ENCODE measurements at regions not wholly inside any gene's neighbourhood (a gene's known extent, or its start where the extent isn't known, plus 50 kb on each side); places are given as distances from the start of the nearest gene placed in this dataset.

DNA sequence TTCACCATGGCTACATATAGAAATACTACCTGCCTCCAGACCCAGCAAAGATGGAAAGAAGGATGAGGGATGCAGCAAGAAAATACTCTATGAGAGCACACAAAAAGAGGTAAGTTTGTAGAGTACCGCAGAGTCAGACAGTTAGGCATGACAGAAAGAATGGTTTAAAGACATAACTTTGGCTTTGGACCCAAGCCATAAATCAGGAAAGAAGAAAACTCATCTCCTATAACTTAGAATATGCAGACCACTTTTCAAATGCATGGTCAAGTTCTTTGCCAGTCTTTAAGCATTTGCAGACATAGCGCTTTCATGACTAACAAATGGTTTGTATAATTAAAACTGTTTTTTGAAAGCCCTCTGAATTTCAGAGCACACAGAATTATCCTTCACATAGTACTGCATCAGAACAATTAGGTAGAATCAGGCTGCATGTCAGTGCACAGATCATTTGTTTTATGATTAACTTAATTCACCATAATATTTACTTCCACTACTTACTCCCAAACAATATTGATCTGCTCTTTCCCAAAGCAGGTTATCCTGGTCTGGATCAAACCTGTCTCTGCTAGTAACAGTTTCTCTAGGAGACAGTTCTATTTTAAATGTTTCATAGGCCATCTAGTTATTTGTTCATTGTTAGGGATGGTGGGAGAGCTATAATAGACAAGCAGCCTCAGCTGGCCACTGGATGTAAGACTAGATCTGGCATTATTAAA is 280.7 kb upstream of the NR5A2 start:
- DNase-seq (ENCODE audit: low read depth in 2 of 2) = no peak

DNA sequence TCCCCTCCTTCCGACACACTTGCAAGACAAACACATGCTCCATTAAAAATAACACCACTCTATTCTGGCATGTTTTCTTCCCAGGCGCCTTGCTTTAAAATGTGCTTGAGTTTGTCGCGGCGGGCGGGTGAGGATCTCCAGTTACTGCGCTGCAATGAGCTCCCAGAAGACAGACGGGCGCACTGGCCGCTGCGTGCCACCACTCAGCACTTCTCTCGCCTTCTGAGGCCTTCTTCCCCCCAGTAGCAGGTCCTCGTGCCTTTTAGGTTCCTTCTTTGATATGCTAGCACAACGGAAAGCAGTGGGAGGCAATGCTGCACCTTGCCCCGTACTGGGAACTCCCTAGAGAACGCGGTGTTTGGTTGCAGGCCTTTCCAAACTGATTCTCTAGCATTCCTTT is 279.5 kb upstream of the NR5A2 start:
- no peak for DNase-seq (ENCODE audit: low read depth in 2 of 2)

DNA sequence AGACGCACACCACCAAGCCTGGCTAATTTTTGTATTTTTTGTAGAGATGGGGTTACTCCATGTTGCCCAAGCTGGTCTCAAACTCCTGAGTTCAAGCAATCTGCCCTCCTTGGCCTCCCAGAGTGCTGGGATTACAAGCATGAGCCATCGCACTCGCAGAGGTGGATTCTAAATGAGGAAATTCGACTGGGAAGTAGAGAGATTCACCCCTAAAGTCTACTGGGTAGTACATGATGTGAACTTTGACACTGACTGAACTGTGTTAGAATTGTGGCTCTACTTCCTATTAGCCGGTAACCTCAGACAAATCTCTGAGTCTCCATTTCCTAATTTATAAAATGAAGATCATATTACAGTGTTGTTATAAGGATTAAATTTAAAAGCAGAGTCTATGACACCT is 276.0 kb upstream of the NR5A2 start:
- no peak for DNase-seq (ENCODE audit: low read depth in 2 of 2)

DNA sequence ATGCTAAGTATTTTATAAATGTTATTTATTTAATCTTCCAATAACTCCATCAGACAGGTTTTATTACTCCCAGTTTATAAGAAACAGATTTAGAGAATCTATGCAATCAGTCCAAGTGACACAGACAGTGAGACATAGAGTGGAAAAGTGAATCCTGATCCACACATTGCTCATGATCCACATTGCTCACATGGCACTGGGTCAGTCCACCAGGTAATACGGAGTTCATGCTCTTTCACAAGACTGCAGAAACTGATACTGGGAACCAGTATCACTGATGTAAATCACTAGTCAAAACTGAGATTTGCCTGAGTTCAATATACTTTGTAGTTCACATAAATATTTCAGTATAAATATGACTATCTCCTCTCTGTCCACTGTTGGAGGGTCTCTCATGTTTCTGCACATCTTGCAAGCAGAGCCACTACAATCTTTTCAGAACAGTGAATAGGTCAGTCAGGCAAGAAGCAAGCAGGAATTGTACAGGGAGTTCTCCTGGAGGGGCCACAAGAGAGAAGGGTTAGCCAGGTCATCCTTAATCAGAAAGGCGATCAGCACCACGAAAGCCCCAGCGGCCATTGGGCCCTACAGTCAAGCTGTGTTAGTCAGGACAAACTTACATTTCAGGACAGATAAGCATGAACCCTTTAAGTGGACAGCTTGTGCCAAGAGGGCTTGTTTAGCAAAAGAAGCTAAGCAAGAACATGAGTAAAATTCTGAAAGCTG is 275.4 kb upstream of the NR5A2 start:
- DNase-seq (ENCODE audit: low read depth in 2 of 2) = no peak

DNA sequence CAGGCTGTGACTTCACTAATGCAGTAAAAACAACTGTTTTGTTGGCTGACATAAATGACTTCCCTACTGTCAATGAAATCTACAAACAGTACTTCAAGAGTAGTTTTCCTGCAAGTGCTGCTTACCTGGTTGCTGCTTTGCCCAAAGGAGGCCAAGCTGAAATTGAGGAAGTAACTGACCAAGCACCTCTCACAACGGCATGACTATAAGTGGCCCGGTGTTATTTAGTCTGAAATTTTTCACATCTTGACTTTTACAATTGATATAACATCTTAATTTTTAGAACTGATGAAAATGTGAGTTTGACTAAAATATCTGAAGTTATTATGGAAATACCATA is 274.9 kb upstream of the NR5A2 start:
- DNase-seq (ENCODE audit: low read depth in 2 of 2) = no peak

DNA sequence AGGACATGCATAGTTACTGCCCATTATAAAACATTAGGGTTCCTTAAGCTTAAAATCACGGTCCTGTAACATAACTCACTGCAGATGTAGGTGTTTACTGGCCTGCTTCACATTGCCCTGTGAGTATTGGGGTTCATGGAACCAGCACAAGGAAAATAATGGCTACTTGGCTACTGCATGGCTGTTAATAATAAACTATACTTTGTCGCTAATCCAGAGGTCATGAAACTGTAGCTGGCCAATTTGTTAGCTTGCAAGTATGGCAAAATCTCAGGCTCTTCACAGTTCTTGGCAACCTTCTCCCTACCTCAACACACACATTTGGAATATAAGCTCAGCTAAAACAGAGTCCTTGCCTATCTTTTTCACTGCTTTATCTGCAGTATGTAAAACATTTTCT is 274.0 kb upstream of the NR5A2 start:
- DNase-seq (ENCODE audit: low read depth in 2 of 2) = no peak

DNA sequence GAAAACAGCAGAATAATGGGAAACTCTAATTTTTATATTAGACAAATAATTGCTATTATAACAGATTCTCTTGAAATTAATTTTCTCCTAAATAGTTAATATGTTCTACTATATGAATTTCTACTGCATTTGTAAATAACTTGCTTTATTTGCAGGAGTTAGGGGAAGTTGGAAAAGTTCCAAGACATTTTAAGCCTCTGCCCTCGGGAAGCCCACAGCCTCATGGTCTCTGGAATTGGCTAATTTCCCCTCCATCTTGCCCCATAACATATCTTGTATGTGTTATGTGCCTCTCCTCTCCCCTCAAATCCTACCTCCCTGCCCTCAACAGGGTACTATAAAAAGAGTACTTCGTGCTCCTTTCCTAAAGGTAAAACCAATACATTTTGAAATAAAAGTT is 271.4 kb upstream of the NR5A2 start:
- no peak for DNase-seq (ENCODE audit: low read depth in 2 of 2)

DNA sequence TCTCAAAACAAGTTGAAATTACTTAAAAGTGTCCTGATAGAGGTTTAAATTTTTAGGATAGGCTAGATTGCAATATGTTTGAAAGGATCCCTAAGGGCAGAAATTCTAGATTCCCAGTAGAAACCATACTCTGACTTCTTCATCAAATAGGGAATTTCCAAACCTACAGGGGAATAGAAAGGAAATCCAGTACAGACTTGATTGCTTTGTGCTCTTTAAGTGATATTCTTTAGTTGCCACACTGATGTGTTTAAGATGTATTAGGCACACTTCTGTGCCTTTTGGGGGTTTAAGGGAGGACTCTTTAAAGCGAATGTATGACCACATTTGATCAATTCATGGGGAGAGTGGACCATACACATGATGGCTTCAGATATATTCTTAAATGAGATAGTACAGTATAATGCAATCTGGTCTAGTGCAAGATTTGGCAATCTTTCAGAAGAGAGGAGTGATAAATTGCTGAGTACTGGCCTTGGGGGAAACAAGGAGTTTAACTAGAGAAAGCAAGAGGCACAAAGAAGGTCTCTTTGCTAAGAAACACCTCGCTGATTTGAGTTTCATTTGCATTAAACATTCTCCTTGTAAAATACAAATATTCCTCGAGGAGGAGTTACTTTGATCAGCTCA is 268.8 kb upstream of the NR5A2 start:
- DNase-seq (ENCODE audit: low read depth in 2 of 2) = no peak

DNA sequence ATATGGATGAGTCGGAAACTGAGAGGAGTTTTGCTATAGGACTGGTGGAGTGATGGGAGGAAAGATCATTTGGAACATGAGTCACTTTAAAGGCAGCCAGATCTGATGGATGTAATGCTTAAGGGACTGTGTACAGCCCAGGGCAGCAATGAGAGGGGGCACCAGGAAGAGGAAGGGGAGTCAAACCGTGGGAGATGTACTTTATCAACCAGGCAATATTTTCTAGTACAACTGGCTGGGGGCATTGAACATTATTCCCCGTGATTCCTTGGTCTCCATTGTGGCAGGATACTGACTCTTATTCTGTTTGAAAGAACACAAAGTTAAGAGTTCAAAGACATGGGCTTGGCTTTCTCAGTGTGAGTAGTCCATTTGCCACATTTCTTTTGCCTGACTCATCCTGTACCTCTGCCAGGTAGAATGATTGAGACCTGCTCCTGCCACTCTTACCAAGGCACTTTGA is 268.2 kb upstream of the NR5A2 start:
- no peak for DNase-seq (ENCODE audit: low read depth in 2 of 2)

DNA sequence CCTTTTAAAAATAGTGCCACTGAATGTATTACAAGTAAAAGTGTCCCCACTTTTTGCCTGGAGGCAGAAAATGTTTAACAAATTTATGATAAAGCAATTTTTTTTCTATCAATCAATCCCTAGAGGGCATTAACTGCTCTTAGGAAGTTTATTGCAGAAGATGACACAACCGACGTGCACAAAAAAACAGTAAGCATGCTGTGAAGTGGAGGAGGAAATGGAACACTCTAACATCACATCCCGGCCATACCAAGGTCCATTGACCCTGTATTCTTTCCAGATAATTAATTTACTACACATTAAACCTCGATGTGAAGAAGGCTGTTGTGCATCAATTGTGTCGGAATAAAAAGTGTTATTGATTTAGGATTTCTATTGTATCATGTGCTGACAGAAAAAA is 264.9 kb upstream of the NR5A2 start:
- DNase-seq (ENCODE audit: low read depth in 2 of 2) = no peak

DNA sequence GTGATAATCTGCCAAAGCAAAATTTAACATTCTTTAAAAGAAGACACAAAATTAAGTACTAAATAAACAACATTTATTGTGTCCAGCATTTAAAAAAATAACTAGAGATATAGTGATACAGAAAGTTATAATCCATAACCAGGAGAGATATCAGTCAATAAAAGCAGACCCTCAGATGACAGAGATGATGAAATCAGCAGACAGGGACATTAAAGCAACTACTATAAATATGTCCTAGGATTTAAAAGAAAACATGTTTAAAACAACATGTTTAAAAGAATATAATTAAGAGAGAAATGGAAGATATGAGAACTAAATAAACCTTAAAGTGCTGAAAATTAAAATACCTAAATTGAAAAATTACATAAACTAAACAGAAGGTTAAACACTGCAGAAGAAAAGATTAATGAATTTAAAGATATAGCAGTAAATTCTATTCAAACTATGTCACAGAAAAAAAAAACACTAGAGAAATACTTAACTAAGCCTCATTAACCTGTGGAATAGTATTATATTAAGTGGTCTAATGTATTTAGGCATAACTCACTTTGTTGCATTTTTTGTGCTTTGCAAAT is 261.2 kb upstream of the NR5A2 start:
- no peak for DNase-seq (ENCODE audit: low read depth in 2 of 2)

DNA sequence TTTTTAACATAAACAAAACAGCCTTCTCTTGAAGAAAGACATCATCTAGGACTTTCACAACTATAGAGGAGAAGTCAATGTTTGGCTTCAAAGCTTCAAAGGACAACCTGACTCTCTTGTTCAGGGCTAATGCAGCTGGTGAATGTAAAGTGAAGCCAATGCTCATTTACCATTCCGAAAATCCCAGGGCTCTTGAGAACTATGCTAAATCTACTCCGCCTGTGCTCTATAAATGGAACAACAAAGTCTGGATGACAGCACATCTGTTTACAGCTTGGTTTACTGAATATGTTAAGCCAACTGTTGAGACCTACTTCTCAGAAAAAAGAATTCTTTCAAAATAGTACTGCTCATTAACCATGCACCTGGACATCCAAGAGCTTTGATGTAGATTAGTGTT is 259.8 kb upstream of the NR5A2 start:
- no peak for DNase-seq (ENCODE audit: low read depth in 2 of 2)

DNA sequence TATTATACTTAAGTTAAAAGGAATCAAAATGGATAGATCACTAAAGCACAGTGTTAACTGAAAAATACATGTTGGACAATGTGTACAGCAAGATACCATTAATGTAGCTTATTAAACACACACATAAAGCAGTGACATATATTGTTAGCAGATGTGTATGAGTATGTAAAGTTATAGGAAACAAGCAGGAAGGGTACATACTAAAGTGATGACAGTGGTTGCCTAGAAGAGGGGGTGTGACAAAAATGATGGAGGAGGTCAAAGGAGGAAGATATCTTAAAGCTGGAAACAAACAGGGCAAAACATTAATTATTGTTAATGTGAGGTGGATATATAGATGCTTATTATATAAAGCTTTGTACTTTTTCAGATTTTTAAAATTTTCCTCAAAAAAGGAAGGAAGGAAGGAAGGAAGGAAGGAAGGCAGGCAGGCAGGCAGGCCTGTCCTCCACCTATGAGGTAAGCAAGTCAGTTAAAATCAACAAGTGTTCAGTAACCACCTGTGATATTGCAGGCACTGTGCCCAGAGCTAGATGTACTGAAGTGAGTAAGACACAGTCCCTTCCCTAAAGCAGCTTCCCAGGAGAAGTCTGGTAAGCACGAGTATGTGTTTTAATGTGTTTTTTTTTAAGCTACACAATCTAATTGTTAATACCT is 252.9 kb upstream of the NR5A2 start:
- DNase-seq (ENCODE audit: low read depth in 2 of 2) = no peak

DNA sequence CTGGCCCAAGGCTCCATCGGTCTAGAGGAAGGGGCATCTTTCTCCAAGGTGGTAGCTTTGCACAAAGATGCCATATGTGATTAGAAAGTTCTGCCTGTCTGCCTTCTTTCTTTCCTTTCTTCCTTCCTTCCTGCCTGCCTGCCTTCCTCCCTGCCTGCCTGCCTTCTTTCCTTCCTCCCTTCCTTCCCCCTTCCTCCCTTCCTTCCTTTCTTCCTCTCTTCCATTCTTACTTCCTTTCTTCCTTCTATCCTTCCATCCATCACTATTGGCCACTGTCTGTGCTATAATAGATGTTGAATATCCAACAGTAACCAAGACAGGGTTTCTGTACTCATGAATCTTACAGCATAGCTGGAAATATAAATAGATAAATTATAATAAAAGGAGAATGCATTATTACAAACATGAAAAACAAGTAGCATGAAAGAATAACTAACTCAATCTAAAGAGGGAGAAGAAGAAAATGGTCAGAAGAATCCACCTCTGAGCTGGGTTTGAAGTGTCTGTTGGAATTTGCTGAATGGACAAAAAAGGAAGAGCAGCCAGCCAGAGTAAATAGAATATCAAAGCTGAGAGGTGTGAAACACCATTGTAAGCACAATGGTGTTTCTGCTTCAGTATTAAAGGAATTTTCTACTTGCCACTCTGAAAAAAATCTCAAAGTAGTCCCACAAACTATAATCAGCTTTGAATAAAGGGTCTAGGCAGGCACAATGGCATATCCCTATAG is 250.6 kb upstream of the NR5A2 start:
- no peak for DNase-seq (ENCODE audit: low read depth in 2 of 2)

DNA sequence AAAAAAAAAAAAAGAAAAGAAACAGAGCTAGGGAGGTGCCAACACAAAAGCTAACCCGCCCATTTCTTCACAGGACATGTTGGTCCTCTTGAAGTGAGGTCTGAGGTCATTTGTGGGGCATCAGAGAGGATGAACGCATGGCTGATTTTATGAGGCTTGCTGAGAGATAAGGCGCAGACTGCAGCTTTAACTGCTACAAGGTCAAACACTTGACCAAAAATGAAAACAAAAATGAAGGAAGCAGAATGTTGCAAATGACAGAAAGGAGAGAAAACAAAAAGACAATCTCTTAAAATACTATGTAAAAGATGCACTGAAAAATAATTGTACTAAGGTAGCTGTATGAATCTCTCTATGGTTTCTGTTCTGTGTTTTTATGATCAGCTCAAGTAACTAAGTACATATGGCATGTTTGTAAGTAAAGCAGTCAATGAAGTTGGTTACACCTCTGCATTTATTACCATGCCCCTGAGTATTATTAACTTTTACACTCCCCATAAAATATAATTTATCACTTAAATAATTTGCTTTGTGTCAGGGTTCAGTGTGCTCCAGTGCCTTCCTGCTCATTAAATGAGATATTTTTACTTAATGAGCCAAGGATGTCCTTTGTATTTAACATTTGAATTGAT is 249.1 kb upstream of the NR5A2 start:
- DNase-seq (ENCODE audit: low read depth in 2 of 2) = no peak

DNA sequence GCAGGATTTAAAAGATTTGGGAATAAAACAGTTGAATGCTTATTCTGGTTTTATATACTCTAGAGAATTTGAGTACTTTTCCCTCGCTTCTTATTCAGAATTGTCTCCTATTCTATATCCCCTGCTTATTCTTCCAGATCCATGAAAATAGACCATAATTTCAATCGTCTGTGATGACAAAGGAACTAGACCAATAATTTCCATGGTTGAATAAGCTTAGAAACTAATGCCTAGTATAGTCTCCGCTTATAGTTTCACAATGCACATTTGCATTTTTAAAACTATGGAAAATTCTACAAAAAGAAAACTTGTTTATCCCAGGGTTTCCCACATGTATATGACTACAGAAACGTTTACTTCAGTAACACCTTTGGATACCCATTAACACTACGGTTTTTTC is 247.4 kb upstream of the NR5A2 start:
- DNase-seq (ENCODE audit: low read depth in 2 of 2) = no peak

DNA sequence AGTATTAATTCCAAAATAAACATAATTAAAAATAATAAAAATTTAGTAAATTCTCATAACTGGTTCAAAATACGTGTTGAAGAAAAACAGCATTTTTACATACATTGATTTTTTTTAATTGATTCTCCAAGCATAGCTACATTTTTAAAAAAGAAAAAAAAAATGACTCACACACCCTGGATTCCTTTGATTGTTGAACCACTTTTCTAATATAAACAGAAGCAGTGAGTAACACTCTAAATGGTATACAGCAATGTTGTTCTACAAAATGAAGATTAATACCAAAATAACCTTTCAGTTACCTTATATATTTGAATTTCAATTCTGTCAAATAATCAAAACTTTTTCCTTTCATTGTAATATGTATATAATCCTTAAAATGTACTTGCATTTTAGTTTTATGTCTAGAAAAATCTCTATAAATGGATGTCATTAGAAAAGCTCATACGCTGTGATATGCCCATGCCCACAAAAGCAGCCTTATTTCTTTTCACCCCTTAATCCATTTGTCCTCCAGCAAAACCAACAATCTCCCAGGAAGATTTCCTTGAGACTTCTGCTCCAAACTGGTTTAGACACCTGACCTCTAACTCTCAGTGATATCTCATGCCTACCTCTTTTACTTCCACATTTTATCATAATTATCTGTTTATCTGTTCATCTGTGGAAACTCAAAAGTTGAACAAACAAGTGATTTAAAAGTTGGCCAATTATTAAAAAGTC is 246.4 kb upstream of the NR5A2 start:
- no peak for DNase-seq (ENCODE audit: low read depth in 2 of 2)

DNA sequence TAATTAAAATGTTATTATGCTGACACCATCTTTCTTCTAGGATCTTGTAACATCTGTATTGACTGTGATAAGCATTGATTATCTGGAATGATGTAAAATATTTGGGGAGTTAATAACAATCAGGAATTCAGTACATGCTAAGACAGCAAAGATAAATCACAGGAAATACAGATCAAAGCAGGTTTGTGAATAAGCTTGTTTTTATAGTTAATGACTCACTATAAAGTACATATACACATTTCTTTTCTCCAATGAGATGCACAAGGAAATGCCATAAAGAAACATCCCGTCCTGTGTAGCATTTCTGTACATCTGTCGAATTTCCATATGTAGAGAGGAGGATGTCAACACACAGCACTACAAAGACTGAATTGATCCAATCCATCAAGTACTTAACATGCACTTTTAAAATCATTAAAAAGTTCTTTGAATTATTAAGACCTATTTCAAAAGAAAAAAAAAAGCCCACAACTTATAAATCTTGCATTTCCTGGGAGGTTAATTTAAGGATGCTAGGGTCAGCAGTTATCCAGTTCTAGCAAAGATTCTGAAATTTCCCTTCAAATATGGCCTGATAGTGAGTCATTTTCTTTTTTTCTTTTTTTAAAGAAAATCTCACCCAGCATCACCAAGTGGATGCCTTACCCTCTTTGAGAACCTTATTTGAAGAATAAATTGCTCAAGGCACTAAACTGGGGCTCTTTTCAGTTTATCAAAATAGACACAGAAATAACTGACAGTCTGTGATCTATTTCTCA is 243.2 kb upstream of the NR5A2 start:
- no peak for DNase-seq (ENCODE audit: low read depth in 2 of 2)

DNA sequence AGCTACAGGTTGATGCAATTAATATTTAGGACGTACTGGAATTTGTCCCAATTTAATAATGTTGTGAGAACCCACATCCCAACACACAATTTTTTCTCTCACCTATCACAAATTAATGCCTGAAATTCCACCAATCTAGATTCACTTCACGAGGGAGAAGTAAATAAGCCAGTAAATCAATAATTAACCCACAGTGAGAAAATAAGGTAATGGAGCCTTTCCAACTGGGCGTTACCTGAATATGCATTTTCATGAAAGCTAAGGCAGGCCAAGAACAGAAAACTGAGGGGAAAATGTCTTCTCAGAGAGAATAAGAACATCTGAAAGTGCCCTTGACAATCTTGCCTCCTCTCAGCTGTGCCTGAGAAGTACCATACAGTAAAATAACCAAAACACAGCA is 240.8 kb upstream of the NR5A2 start:
- DNase-seq (ENCODE audit: low read depth in 2 of 2) = no peak

DNA sequence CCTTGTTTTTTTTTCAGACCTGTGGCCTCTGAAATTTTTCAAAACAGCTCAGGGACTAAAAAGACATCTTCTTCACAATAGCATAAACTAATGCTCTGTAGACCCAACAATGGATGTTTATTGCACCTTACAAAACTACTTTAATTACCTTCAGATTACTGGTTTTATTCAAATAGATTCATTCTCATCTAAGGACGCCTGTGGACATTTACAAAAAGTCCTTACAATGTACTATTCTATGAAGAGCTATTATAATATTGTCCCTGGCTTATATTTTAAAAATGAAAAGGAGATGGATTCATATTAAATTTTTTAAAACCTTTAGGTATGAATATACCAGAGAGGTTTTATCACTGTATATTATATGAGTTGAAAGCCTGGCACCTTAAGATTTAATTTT is 238.4 kb upstream of the NR5A2 start:
- DNase-seq (ENCODE audit: low read depth in 2 of 2) = no peak
